H9 (cell line): ENCODE measurements at regions not wholly inside any gene's neighbourhood (a gene's known extent, or its start where the extent isn't known, plus 50 kb on each side); places are given as distances from the start of the nearest gene placed in this dataset.

Experiments
- DNase-seq: peaks from one replicate; pipeline ENCODE4 v3.0.0-alpha.2; 2017
- H2AFZ ChIP-seq: one replicate; pipeline ENCODE4 v1.6.1; 2013; ENCODE audit warnings: mild to moderate bottlenecking, low read length, control low read depth, moderate library complexity
- H2AK5ac ChIP-seq: 2 replicates; pipeline ENCODE4 v1.6.1; 2013; ENCODE audit warnings: low read length, control low read depth, mixed read lengths; ENCODE audit not compliant: insufficient read length
- H2BK120ac ChIP-seq: one replicate; pipeline ENCODE4 v1.6.1; 2013; ENCODE audit warnings: low read depth, mild to moderate bottlenecking, low read length, control low read depth, inconsistent platforms; ENCODE audit not compliant: poor library complexity, severe bottlenecking
- H2BK12ac ChIP-seq: 2 replicates; pipeline ENCODE4 v1.6.1; 2013; ENCODE audit warnings: low read length, control low read depth, mixed read lengths, low read depth; ENCODE audit not compliant: insufficient read length
- H2BK15ac ChIP-seq: 2 replicates; pipeline ENCODE4 v1.6.1; 2013; ENCODE audit warnings: low read depth, low read length, control low read depth
- H2BK20ac ChIP-seq: one replicate; pipeline ENCODE4 v1.6.1; 2013; ENCODE audit warnings: low read depth, mild to moderate bottlenecking, low read length, control low read depth, inconsistent platforms; ENCODE audit not compliant: poor library complexity, severe bottlenecking
- H2BK5ac ChIP-seq: 2 replicates; pipeline ENCODE4 v1.6.1; 2013; ENCODE audit warnings: low read length, control low read depth, mixed read lengths; ENCODE audit not compliant: insufficient read length
- H3K14ac ChIP-seq: 2 replicates; pipeline ENCODE4 v1.6.1; 2013; ENCODE audit warnings: low read length, control low read depth; ENCODE audit not compliant: insufficient read depth
- H3K18ac ChIP-seq: 2 replicates; pipeline ENCODE4 v1.6.1; 2013; ENCODE audit warnings: low read depth, mild to moderate bottlenecking, mixed read lengths, low read length, control low read depth; ENCODE audit not compliant: insufficient read length
- H3K23ac ChIP-seq: 2 replicates; pipeline ENCODE4 v1.6.1; 2013; ENCODE audit warnings: low read length, control low read depth, mixed read lengths, low read depth; ENCODE audit not compliant: insufficient read length
- H3K23me2 ChIP-seq: 2 replicates; pipeline ENCODE4 v1.6.1; 2013; ENCODE audit warnings: low read depth, mild to moderate bottlenecking, mixed read lengths, low read length, control low read depth; ENCODE audit not compliant: insufficient read length, poor library complexity, severe bottlenecking
- H3K27ac ChIP-seq: 2 replicates; pipeline ENCODE4 v1.5.1; 2013; ENCODE audit warnings: low read length, control low read depth, mixed read lengths, low read depth; ENCODE audit not compliant: insufficient read length
- H3K27me3 ChIP-seq: 2 replicates; pipeline ENCODE4 v1.6.1; 2013; ENCODE audit warnings: low read length, control low read depth, inconsistent platforms; ENCODE audit not compliant: insufficient read depth
- H3K4ac ChIP-seq: 2 replicates; pipeline ENCODE4 v1.6.1; 2013; ENCODE audit warnings: low read depth, mild to moderate bottlenecking, control low read depth, inconsistent platforms, low read length, moderate library complexity
- H3K4me1 ChIP-seq: 2 replicates; pipeline ENCODE4 v1.6.1; 2013; ENCODE audit warnings: low read length, control low read depth, inconsistent platforms; ENCODE audit not compliant: insufficient read depth
- H3K4me2 ChIP-seq: 2 replicates; pipeline ENCODE4 v1.6.1; 2013; ENCODE audit warnings: low read length, control low read depth, mixed read lengths; ENCODE audit not compliant: insufficient read length, insufficient read depth
- H3K56ac ChIP-seq: 2 replicates; pipeline ENCODE4 v1.6.1; 2013; ENCODE audit warnings: low read depth, mild to moderate bottlenecking, mixed read lengths, low read length, control low read depth; ENCODE audit not compliant: insufficient read length
- H3K79me1 ChIP-seq: 2 replicates; pipeline ENCODE4 v1.6.1; 2013; ENCODE audit warnings: low read depth, mild to moderate bottlenecking, moderate library complexity, low read length, control low read depth, inconsistent platforms; ENCODE audit not compliant: insufficient read depth, poor library complexity, severe bottlenecking
- H3K79me2 ChIP-seq: 2 replicates; pipeline ENCODE4 v1.6.1; 2013; ENCODE audit warnings: low read length, control low read depth, inconsistent platforms; ENCODE audit not compliant: insufficient read depth
- H3K9ac ChIP-seq: 2 replicates; pipeline ENCODE4 v1.6.1; 2013; ENCODE audit warnings: low read length, control low read depth, mixed read lengths; ENCODE audit not compliant: insufficient read length; ENCODE audit errors: extremely low read depth
- H3K9me3 ChIP-seq: one replicate; pipeline ENCODE4 v1.6.1; 2013; ENCODE audit warnings: low read depth, low read length, inconsistent platforms; ENCODE audit not compliant: control insufficient read depth
- H3T11ph ChIP-seq: one replicate; pipeline ENCODE4 v1.6.1; 2013; ENCODE audit warnings: mild to moderate bottlenecking, low read length, control low read depth, inconsistent platforms
- H4K20me1 ChIP-seq: one replicate; pipeline ENCODE4 v1.6.1; 2013; ENCODE audit not compliant: control insufficient read depth, insufficient read length, insufficient read depth
- H4K5ac ChIP-seq: 2 replicates; pipeline ENCODE4 v1.6.1; 2013; ENCODE audit warnings: low read depth, mild to moderate bottlenecking, mixed read lengths, low read length, control low read depth; ENCODE audit not compliant: insufficient read length
- H4K8ac ChIP-seq: replicated peaks from 2 replicates; pipeline ENCODE4 v1.6.1; 2013; ENCODE audit warnings: low read length, control low read depth, mixed read lengths, low read depth; ENCODE audit not compliant: insufficient read length
- H4K91ac ChIP-seq: 2 replicates; pipeline ENCODE4 v1.6.1; 2013; ENCODE audit warnings: low read depth, mild to moderate bottlenecking, moderate library complexity, mixed read lengths, low read length, control low read depth; ENCODE audit not compliant: insufficient read length
- H3K27ac Mint-ChIP-seq, 3 experiments: 2 replicates in 2 of 3; 3 replicates in 1 of 3; pipeline ENCODE4 v1.8.0; 2020 to 2021; ENCODE audit warnings: mixed read lengths in 3 of 3, mild to moderate bottlenecking in 1 of 3, moderate library complexity in 1 of 3
- H3K27me3 Mint-ChIP-seq: 2 replicates; pipeline ENCODE4 v1.8.0; 2021; ENCODE audit warnings: low read depth, mild to moderate bottlenecking, moderate library complexity, mixed read lengths
- H3K36me3 Mint-ChIP-seq, 3 experiments: 2 replicates in 2 of 3; 3 replicates in 1 of 3; pipeline ENCODE4 v1.8.0; 2020 to 2021; ENCODE audit warnings: low read depth in 3 of 3, mixed read lengths in 3 of 3; ENCODE audit not compliant: insufficient read depth in 1 of 3
- H3K4me1 Mint-ChIP-seq, 2 experiments: 2 replicates each; pipeline ENCODE4 v1.8.0; 2020; ENCODE audit warnings: mixed read lengths in 2 of 2
- H3K4me3 Mint-ChIP-seq, 2 experiments: 2 replicates in 1 of 2; 3 replicates in 1 of 2; pipeline ENCODE4 v1.8.0; 2020 to 2021; ENCODE audit warnings: mild to moderate bottlenecking in 2 of 2, mixed read lengths in 2 of 2, moderate library complexity in 1 of 2
- H3K9me3 Mint-ChIP-seq, 2 experiments: 2 replicates in 1 of 2; 3 replicates in 1 of 2; pipeline ENCODE4 v1.8.0; 2020; ENCODE audit warnings: mild to moderate bottlenecking in 2 of 2, mixed read lengths in 2 of 2, moderate library complexity in 1 of 2
- WGBS: extraction: QIAGEN DNeasy Blood & Tissue Kit; methylation state at CpG from one replicate; pipeline ENCODE4 v1.1.7; 2013; ENCODE audit warnings: missing lambda C conversion rate, low lambda C conversion rate, mixed read lengths; ENCODE audit not compliant: insufficient read length; ENCODE audit errors: extremely low coverage; 5-methylcytosine and 5-hydroxymethylcytosine counted together
- TF ChIP-seq, protein P1 (sequence below): fragments of 200-600 bp; sonication (generic); conservative IDR thresholded peaks from 3 replicates; pipeline ENCODE4 v1.8.0; 2021; ENCODE audit warnings: antibody characterized with exemption, mild to moderate bottlenecking

- no peak overlapping the region for H3K18ac ChIP-seq
- H4K91ac ChIP-seq, result no peak overlapping the region
- H3K79me2 ChIP-seq, result no peaks in the 10 kb centered on the region
- no peak overlapping the region for H3K56ac ChIP-seq
- Mint-ChIP-seq H3K4me3 (no peak overlapping the region), H3K4me1 (peaks cover 8 to 9% of the 10 kb centered on the region in 2 experiments), H3K36me3 (no peaks in the 10 kb centered on the region), H3K9me3 (no peaks in the 10 kb centered on the region), H3K27me3 (no peaks in the 10 kb centered on the region), H3K27ac (peak overlapping the region in 2 of 3 experiments; percentile 2 to 14; a peak in 4 of 7 replicates)
- H3T11ph ChIP-seq, result no peak overlapping the region
- H3K14ac ChIP-seq, result no peak overlapping the region
- no peaks in the 10 kb centered on the region for H3K79me1 ChIP-seq
- H3K27me3 ChIP-seq, result no peaks in the 10 kb centered on the region
- DNase-seq, result no peak
- H2BK120ac ChIP-seq, result no peak overlapping the region
- TF ChIP-seq, protein P1, sequence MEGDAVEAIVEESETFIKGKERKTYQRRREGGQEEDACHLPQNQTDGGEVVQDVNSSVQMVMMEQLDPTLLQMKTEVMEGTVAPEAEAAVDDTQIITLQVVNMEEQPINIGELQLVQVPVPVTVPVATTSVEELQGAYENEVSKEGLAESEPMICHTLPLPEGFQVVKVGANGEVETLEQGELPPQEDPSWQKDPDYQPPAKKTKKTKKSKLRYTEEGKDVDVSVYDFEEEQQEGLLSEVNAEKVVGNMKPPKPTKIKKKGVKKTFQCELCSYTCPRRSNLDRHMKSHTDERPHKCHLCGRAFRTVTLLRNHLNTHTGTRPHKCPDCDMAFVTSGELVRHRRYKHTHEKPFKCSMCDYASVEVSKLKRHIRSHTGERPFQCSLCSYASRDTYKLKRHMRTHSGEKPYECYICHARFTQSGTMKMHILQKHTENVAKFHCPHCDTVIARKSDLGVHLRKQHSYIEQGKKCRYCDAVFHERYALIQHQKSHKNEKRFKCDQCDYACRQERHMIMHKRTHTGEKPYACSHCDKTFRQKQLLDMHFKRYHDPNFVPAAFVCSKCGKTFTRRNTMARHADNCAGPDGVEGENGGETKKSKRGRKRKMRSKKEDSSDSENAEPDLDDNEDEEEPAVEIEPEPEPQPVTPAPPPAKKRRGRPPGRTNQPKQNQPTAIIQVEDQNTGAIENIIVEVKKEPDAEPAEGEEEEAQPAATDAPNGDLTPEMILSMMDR, result no peak
- H3K9me3 ChIP-seq, result no peaks in the 10 kb centered on the region
- WGBS, result no CpG with 5 or more reads among the region's 4 CpGs
- H3K4ac ChIP-seq, result no peak overlapping the region
- no peak overlapping the region for H3K23ac ChIP-seq
- no peak overlapping the region for H2BK5ac ChIP-seq
- no peaks in the 10 kb centered on the region for H4K20me1 ChIP-seq
- no peak overlapping the region for H3K9ac ChIP-seq
- no peak overlapping the region for H2AK5ac ChIP-seq
- H3K4me2 ChIP-seq, result no peak overlapping the region
- H4K5ac ChIP-seq, result no peak overlapping the region
- H2AFZ ChIP-seq, result no peak overlapping the region
- H4K8ac ChIP-seq, result no peak overlapping the region
- no peak overlapping the region for H2BK15ac ChIP-seq
- H2BK20ac ChIP-seq, result no peak overlapping the region
- H2BK12ac ChIP-seq, result no peak overlapping the region
- peaks cover 3% of the 10 kb centered on the region; the same call in 1 of the 2 replicates for H3K4me1 ChIP-seq
- no peaks in the 10 kb centered on the region for H3K23me2 ChIP-seq
- H3K27ac ChIP-seq, result no peak overlapping the region
Observed at GRCh38 chr2:52964916-52965530, 802.6 kb upstream of the CHAC2 start.
